SK-N-MC (cell line): ENCODE measurements at regions not wholly inside any gene's neighbourhood (a gene's known extent, or its start where the extent isn't known, plus 50 kb on each side); places are given as distances from the start of the nearest gene placed in this dataset.

ENCODE experiments used
- EZH2 ChIP-seq: fragments of 200-600 bp; sonication (generic); IDR thresholded peaks from one replicate; pipeline ENCODE4 v1.6.1; 2017; ENCODE audit warnings: antibody characterized with exemption
- FOXP2 ChIP-seq: optimal IDR thresholded peaks from 2 replicates; pipeline ENCODE3; 2011; ENCODE audit warnings: mild to moderate bottlenecking, moderate library complexity; ENCODE audit not compliant: insufficient read depth; ENCODE audit errors: extremely low read length, control extremely low read depth
- POLR2AphosphoS5 ChIP-seq: IDR thresholded peaks from 2 replicates; pipeline ENCODE4 v1.6.1; 2012; ENCODE audit warnings: mild to moderate bottlenecking, low read depth, low read length, borderline replicate concordance

GRCh38 chr2:236459393-236459792, 110.2 kb upstream of the ACKR3 start:
- TF ChIP-seq EZH2 (no peak), POLR2AphosphoS5 (no peak), FOXP2 (no peak)
